ENCODE measurements at regions not wholly inside any gene's neighbourhood (a gene's known extent, or its start where the extent isn't known, plus 50 kb on each side); places are given as distances from the start of the nearest gene placed in this dataset.

DNA sequence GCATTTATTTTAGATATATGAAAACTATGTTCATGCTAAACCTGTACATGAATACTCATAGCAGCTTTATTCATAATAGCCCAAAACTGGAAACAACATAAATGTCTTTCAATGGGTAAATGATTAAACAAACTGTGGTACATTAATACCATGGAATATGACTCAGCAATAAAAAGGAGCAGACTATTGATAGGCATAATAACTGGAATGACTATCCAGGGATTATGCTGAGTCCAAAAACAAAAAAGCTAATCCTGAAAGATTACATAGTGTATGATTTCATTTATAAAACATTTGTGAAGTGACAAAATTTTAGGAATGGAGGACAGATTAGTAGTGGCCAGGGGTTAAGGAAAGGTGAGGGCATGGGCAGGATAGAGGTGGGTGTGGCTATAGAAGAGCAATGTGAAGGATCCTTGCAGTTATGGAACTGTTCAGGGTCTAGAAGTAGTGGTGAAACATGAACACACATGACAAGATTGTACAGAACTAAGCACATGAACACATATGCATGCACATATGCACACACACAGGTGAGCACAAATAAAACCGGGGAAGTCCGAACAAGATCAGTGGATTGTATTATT is 61.1 kb upstream of the CDKN3 start:
- FAIRE-seq (no peak), DNase-seq (ENCODE audit: insufficient read length, low spot score) (no peak)
- no peak for TF ChIP-seq POLR2A (IDR thresholded peaks at IDR 0.05; ENCODE audit: low read depth, low read length)

DNA sequence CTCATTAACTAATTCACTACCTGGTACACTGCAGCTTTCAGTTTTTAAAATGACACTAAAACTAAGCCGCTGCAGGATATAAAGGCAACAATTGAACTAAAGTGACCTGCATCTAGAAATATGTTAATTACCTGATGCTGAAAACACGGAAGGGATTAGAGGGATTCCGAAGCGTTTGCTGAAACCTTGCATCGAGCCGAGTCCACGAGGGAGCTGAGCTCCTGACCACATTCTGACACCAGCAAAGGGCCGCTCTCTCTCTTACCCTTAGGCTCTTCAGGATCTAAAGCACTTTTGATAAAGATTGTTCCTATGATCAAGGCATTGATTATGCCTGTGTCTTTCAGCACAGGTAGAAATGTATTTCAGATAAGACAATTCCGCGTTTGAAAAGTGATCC is 59.5 kb upstream of the CDKN3 start:
- TF ChIP-seq POLR2A (IDR thresholded peaks at IDR 0.05; ENCODE audit: low read depth, low read length), result no peak
- no peak for DNase-seq (ENCODE audit: insufficient read length, low spot score)
- no peak for FAIRE-seq

- TF ChIP-seq POLR2A (IDR thresholded peaks at IDR 0.05; ENCODE audit: low read depth, low read length), result no peak
- DNase-seq (ENCODE audit: insufficient read length, low spot score), result no peak
- peak; percentile 85 for FAIRE-seq
Observed at GRCh38 chr14:54338696-54339317, 58.0 kb upstream of the CDKN3 start.

DNA sequence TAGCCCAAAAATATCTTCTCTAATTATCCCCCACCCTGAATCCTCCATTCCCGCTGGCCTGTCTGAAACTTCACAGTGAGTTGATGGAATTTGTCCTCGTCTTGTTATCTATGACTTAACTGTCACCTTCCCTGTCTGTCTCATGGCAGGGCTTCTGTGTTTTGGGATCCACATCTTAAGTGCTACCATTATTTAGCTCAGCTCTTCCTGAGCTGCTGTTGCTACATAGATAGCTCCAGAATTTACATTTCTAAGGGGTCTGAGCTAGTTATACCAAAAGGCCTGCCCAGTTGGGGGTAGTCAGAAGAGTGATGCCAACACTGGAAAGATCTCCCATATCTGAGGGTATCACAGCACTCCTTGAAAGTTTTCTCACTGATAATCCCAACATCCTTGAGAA is 57.0 kb upstream of the CDKN3 start:
- FAIRE-seq (no peak), DNase-seq (ENCODE audit: insufficient read length, low spot score) (no peak)
- no peak for TF ChIP-seq POLR2A (IDR thresholded peaks at IDR 0.05; ENCODE audit: low read depth, low read length)

DNA sequence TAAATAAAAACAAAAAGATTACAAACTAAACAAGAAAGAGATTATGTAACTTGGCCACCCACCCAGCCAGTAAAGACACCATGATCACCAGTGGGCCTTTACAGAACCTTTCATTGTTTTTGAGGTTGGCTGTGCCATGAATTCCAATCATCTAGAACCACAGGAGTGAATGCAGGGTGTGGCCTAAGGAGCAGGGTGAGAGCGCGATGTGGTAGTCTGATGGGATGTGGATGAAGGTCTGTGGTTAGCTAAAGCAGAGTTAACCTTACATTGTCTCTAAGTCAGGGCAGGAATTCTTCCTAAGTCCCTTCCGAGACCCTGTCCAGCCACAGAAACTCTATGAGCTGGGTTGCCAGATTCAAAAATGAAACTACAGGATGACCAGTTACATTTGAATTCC is 54.0 kb upstream of the CDKN3 start:
- no peak for FAIRE-seq
- no peak for TF ChIP-seq POLR2A (IDR thresholded peaks at IDR 0.05; ENCODE audit: low read depth, low read length)
- DNase-seq (ENCODE audit: insufficient read length, low spot score), result no peak

DNA sequence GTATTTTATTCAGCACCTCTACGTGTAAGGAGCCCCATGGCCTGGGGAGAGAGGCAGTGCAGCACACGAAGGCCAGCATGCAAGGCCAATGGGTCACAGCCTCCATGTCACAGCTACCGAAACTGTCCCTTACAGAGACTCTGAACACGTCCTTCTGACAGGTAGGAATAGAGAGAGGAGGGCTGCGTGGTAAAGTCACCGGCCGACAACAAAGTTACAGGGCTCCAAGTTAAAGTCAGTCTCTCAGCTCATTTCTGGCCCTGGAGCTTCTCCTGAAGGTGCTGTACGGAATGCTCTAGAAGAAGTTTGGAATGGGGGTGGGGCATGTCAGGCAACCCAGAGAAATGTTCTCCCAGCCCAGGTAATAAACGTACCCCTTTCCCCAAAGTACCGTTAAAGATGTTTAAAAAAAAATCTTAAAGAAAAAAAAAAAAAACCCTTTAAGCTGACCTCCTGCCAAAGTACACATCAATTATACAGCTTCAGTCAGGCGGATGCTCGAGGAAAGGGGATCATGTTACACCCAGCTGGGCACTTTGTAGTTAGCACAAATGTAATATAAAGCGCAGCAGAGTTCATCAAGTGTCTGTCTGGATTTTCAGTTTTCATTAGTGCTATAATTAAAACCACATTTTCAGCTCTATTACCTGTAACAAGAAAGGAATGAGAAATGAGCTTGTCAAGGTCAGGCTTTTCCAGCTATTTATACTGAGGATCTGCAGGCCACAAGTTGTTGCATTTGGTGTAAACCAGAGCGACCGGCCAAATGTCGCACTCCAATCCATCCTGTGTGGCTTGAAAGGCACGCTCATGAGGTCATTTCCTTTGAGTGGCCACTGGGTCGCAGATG is 53.3 kb upstream of the CDKN3 start:
- no peak for TF ChIP-seq POLR2A (IDR thresholded peaks at IDR 0.05; ENCODE audit: low read depth, low read length)
- no peak for FAIRE-seq
- DNase-seq (ENCODE audit: insufficient read length, low spot score), result no peak

GRCh38 chr14:54344445-54344844 is 52.4 kb upstream of the CDKN3 start:
- FAIRE-seq, result no peak
- DNase-seq (ENCODE audit: insufficient read length, low spot score), result no peak
- TF ChIP-seq POLR2A (IDR thresholded peaks at IDR 0.05; ENCODE audit: low read depth, low read length), result no peak

DNA sequence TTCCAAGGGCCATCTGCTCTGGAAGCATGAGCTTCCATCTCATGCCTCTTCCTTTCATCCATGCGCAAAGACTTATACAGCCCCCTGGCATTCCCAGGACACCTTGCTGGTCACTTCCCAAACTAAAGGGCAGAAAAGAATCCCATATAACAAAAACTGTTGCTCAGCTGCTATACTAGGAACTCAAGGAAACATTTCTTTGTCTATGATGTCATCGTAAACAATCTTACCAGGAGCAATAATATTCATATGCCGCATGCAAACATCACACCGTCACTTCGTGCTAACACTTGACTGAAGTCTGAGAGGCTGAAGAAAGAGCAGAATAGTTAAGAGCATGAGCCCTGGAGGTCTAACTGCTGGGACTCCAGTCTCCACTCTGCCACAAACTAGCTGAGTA is 50.5 kb upstream of the CDKN3 start:
- FAIRE-seq (no peak), DNase-seq (ENCODE audit: insufficient read length, low spot score) (no peak)
- no peak for TF ChIP-seq POLR2A (IDR thresholded peaks at IDR 0.05; ENCODE audit: low read depth, low read length)

Data from H54 (cell line).